Cardiac muscle cell (in vitro differentiated cells and primary cell): ENCODE measurements at regions not wholly inside any gene's neighbourhood (a gene's known extent, or its start where the extent isn't known, plus 50 kb on each side); places are given as distances from the start of the nearest gene placed in this dataset.
"Not testable (repeated sequence)": the region's sequence is repeated elsewhere in the genome, so short reads cannot be mapped to it uniquely, and the experiment has no call there.

ENCODE experiments used
- DNase-seq, 2 donors: peaks; one replicate each; pipeline versions ENCODE4 v3.0.0 to v3.0.0-alpha.2; 2010 to 2017; ENCODE audit warnings: low read depth in 1 of 2, low spot score in 1 of 2
- H3K27ac ChIP-seq: fragments of 200-600 bp; sonication (generic); 2 replicates; pipeline ENCODE4 v1.5.1; 2016
- H3K27me3 ChIP-seq: fragments of 200-600 bp; sonication (generic); 2 replicates; pipeline ENCODE4 v1.6.0; 2016; ENCODE audit warnings: control low read depth
- H3K36me3 ChIP-seq: fragments of 200-600 bp; sonication (generic); 2 replicates; pipeline ENCODE4 v1.5.1; 2016; ENCODE audit warnings: control low read depth
- H3K4me1 ChIP-seq: fragments of 200-600 bp; sonication (generic); 2 replicates; pipeline ENCODE4 v1.8.1; 2017; ENCODE audit warnings: low read depth, mild to moderate bottlenecking, mixed run types
- H3K4me3 ChIP-seq: fragments of 200-600 bp; sonication (generic); 2 replicates; pipeline ENCODE4 v1.5.1; 2016; ENCODE audit warnings: mild to moderate bottlenecking
- H3K9me3 ChIP-seq: fragments of 200-600 bp; sonication (generic); 2 replicates; pipeline ENCODE4 v1.5.1; 2017; ENCODE audit warnings: low read depth, mild to moderate bottlenecking, control low read depth
- TF ChIP-seq, protein P1 (sequence below): IDR thresholded peaks from 2 replicates; pipeline ENCODE4 v1.5.1; 2012; ENCODE audit warnings: low read depth, mild to moderate bottlenecking, low read length

- H3K4me3 ChIP-seq, result no peak overlapping the region
- H3K9me3 ChIP-seq, result no peaks in the 10 kb centered on the region
- no peaks in the 10 kb centered on the region for H3K36me3 ChIP-seq
- no peak overlapping the region for H3K27ac ChIP-seq
- no peak for DNase-seq
- H3K4me1 ChIP-seq, result no peaks in the 10 kb centered on the region
- peaks cover 9% of the 10 kb centered on the region for H3K27me3 ChIP-seq
- TF ChIP-seq, protein P1, sequence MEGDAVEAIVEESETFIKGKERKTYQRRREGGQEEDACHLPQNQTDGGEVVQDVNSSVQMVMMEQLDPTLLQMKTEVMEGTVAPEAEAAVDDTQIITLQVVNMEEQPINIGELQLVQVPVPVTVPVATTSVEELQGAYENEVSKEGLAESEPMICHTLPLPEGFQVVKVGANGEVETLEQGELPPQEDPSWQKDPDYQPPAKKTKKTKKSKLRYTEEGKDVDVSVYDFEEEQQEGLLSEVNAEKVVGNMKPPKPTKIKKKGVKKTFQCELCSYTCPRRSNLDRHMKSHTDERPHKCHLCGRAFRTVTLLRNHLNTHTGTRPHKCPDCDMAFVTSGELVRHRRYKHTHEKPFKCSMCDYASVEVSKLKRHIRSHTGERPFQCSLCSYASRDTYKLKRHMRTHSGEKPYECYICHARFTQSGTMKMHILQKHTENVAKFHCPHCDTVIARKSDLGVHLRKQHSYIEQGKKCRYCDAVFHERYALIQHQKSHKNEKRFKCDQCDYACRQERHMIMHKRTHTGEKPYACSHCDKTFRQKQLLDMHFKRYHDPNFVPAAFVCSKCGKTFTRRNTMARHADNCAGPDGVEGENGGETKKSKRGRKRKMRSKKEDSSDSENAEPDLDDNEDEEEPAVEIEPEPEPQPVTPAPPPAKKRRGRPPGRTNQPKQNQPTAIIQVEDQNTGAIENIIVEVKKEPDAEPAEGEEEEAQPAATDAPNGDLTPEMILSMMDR, result no peak
Measured at GRCh38 chr2:128666596-128666995, 347.9 kb upstream of the HS6ST1 start.

- Histone ChIP-seq H3K27me3 (peaks cover 9% of the 10 kb centered on the region), H3K27ac (no peak overlapping the region), H3K4me1 (no peaks in the 10 kb centered on the region), H3K4me3 (no peak overlapping the region), H3K36me3 (no peaks in the 10 kb centered on the region), H3K9me3 (no peaks in the 10 kb centered on the region)
- TF ChIP-seq, protein P1, result no peak
- no peak for DNase-seq
Measured at GRCh38 chr2:128667391-128667790, 348.7 kb upstream of the HS6ST1 start.

- H3K27ac ChIP-seq, result no peak overlapping the region
- TF ChIP-seq, protein P1, result no peak
- H3K4me3 ChIP-seq, result no peak overlapping the region
- H3K4me1 ChIP-seq, result no peaks in the 10 kb centered on the region
- H3K9me3 ChIP-seq, result no peaks in the 10 kb centered on the region
- no peaks in the 10 kb centered on the region for H3K36me3 ChIP-seq
- peaks cover 9% of the 10 kb centered on the region for H3K27me3 ChIP-seq
- no peak for DNase-seq
Measured at GRCh38 chr2:128668946-128669345, 350.3 kb upstream of the HS6ST1 start.

GRCh38 chr2:128670066-128670465 is 351.4 kb upstream of the HS6ST1 start:
- H3K27ac ChIP-seq, result no peak overlapping the region
- H3K27me3 ChIP-seq, result peaks cover 9% of the 10 kb centered on the region
- no peaks in the 10 kb centered on the region for H3K4me1 ChIP-seq
- DNase-seq, result no peak
- no peaks in the 10 kb centered on the region for H3K9me3 ChIP-seq
- no peaks in the 10 kb centered on the region for H3K36me3 ChIP-seq
- TF ChIP-seq, protein P1, result no peak
- no peak overlapping the region for H3K4me3 ChIP-seq

- H3K36me3 ChIP-seq, H3K27ac ChIP-seq, H3K4me3 ChIP-seq, DNase-seq, H3K9me3 ChIP-seq, H3K27me3 ChIP-seq, H3K4me1 ChIP-seq: not testable (repeated sequence)
Measured at GRCh38 chr2:128671981-128672757, 353.5 kb upstream of the HS6ST1 start.

GRCh38 chr2:128679680-128680079 is 361.0 kb upstream of the HS6ST1 start:
- not testable (repeated sequence) for H3K4me1 ChIP-seq, H3K9me3 ChIP-seq, H3K27me3 ChIP-seq, H3K36me3 ChIP-seq, H3K27ac ChIP-seq, DNase-seq, H3K4me3 ChIP-seq
